ENCODE measurements at regions not wholly inside any gene's neighbourhood (a gene's known extent, or its start where the extent isn't known, plus 50 kb on each side); places are given as distances from the start of the nearest gene placed in this dataset.

- H3K9me3 ChIP-seq (replicated peaks; ENCODE audit: control insufficient read depth, insufficient read depth, low read length), result no peaks in the 10 kb centered on the region
- H3K4me2 ChIP-seq (ENCODE audit: insufficient read depth, low read length), result no peak overlapping the region
- TF ChIP-seq CTCF (IDR thresholded peaks at IDR 0.05; ENCODE audit: extremely low read depth in 1 of 2, insufficient read depth in 1 of 2, low read depth in 1 of 2, low read length in 2 of 2), result no peak
- TF ChIP-seq POLR2A (IDR thresholded peaks at IDR 0.05; ENCODE audit: low read depth, low read length), result no peak
- TF ChIP-seq GATA2 (IDR thresholded peaks at IDR 0.05; ENCODE audit: insufficient read depth, insufficient read length, low read depth, low read length), result no peak
- no peak for TF ChIP-seq MYC (IDR thresholded peaks at IDR 0.05; ENCODE audit: low read depth, low read length)
- no peak for TF ChIP-seq MAX (IDR thresholded peaks at IDR 0.05; ENCODE audit: insufficient read depth, insufficient read length)
- TF ChIP-seq JUN (IDR thresholded peaks at IDR 0.05; ENCODE audit: borderline replicate concordance, insufficient read depth, insufficient read length, low read depth), result no peak
- TF ChIP-seq POLR2AphosphoS5 (IDR thresholded peaks at IDR 0.05; ENCODE audit: insufficient read depth, low read depth, low read length), result no peak
- TF ChIP-seq EZH2 (IDR thresholded peaks at IDR 0.05; ENCODE audit: borderline replicate concordance, low read depth, low read length, severe bottlenecking), result no peak
- no peak for TF ChIP-seq FOS (IDR thresholded peaks at IDR 0.05; ENCODE audit: borderline replicate concordance, insufficient read depth, low read length)
- no peaks in the 10 kb centered on the region for H3K36me3 ChIP-seq (ENCODE audit: control insufficient read depth in 2 of 2, extremely low read depth in 1 of 2, insufficient read depth in 2 of 2, low read length in 2 of 2)
- H3K9ac ChIP-seq (replicated peaks; ENCODE audit: extremely low read depth, insufficient read depth, low read length), result no peak overlapping the region
- no peaks in the 10 kb centered on the region for H4K20me1 ChIP-seq (replicated peaks; ENCODE audit: control insufficient read depth, extremely low read depth, insufficient read depth, low read length)
- no peaks in the 10 kb centered on the region for H3K4me1 ChIP-seq (ENCODE audit: control insufficient read depth, extremely low read depth, insufficient read depth, low read length)
- ChIA-PET CTCF (no interaction called here), POLR2A (no interaction called here)
- no peak overlapping the region for H2AFZ ChIP-seq (ENCODE audit: low read depth, low read length)
- H3K9me1 ChIP-seq (replicated peaks; ENCODE audit: control insufficient read depth, extremely low read depth, insufficient read depth, low read length), result no peaks in the 10 kb centered on the region
- H3K79me2 ChIP-seq (ENCODE audit: control insufficient read depth, insufficient read depth, low read length), result no peaks in the 10 kb centered on the region
- H3K27ac ChIP-seq (ENCODE audit: insufficient read depth, low read depth, low read length), result no peak overlapping the region
- dilution Hi-C loops (cut with MboI; ENCODE audit: extremely low pct_ligation_motif_present, low sequenced_read_pairs), result no loop called here
- H3K4me3 ChIP-seq (replicated peaks in 1 of 3; ENCODE audit: insufficient read depth in 1 of 3, low read depth in 1 of 3, low read length in 3 of 3), result no peak overlapping the region
- intact Hi-C loops (cut with micrococcal nuclease), result no loop called here
- no peaks in the 10 kb centered on the region for H3K27me3 ChIP-seq (ENCODE audit: control insufficient read depth in 2 of 2, insufficient read depth in 2 of 2, low read length in 2 of 2)
- DNase-seq (ENCODE audit: low read depth, low spot score) (no peak), FAIRE-seq (no peak)
- no TSS peak for BruUV-seq (replicated peaks)
Observed at GRCh38 chr3:153313302-153313965, 151.4 kb downstream of the RAP2B start.
